LNCAP (cell line): ENCODE measurements at regions not wholly inside any gene's neighbourhood (a gene's known extent, or its start where the extent isn't known, plus 50 kb on each side); places are given as distances from the start of the nearest gene placed in this dataset.

Experiments
- TF ChIP-seq, protein P1 (sequence below): fragments of 450-650 bp; IDR thresholded peaks from 2 replicates; pipeline ENCODE4 v1.5.1; 2017; ENCODE audit warnings: mild to moderate bottlenecking

DNA sequence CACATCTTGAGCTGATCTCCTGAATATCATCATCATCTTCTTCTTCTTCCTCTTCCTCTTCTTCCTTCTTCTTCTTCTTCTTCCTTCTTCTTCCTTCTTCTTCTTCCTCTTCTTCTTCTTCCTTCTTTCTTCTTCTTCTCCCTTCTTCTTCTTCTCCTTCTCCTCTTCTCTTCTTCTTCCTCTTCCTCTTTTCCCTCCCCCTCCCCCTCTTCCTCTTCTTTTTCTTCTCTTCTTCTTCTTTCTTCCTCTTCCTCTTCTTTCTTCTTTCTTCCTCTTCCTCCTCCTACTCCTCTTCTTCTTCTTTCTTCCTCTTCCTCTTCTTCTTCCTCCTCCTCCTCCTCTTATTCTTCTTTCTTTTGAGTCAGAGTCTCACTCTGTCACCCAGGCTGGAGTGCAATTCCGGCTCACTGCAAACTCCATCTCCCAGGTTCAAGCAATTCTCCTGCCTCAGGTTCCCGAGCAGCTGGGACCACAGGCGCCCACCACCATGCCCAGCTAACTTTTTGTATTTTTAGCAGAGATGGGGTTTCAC is 197.9 kb upstream of the NANOGP8 start:
- TF ChIP-seq, protein P1, sequence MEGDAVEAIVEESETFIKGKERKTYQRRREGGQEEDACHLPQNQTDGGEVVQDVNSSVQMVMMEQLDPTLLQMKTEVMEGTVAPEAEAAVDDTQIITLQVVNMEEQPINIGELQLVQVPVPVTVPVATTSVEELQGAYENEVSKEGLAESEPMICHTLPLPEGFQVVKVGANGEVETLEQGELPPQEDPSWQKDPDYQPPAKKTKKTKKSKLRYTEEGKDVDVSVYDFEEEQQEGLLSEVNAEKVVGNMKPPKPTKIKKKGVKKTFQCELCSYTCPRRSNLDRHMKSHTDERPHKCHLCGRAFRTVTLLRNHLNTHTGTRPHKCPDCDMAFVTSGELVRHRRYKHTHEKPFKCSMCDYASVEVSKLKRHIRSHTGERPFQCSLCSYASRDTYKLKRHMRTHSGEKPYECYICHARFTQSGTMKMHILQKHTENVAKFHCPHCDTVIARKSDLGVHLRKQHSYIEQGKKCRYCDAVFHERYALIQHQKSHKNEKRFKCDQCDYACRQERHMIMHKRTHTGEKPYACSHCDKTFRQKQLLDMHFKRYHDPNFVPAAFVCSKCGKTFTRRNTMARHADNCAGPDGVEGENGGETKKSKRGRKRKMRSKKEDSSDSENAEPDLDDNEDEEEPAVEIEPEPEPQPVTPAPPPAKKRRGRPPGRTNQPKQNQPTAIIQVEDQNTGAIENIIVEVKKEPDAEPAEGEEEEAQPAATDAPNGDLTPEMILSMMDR: no peak

DNA sequence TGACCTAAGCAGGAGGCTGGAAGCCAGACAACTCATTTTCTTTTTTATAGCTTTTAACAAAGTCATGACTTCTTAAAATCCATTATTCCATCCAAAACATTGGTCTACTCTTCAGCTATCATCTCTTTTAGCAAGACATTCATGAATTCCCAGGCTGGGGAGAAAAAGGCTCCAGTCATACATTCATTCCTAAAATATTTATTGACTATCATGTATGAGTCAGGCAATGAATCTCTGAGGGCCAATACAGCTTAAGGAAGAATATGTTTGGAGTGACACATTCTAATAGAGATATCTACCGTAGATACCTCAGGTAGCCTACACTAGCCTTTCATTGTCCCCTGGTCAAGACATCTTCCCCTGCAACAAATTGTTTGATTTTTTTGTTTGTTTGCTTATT is 196.4 kb upstream of the NANOGP8 start:
- TF ChIP-seq, protein P1: no peak

DNA sequence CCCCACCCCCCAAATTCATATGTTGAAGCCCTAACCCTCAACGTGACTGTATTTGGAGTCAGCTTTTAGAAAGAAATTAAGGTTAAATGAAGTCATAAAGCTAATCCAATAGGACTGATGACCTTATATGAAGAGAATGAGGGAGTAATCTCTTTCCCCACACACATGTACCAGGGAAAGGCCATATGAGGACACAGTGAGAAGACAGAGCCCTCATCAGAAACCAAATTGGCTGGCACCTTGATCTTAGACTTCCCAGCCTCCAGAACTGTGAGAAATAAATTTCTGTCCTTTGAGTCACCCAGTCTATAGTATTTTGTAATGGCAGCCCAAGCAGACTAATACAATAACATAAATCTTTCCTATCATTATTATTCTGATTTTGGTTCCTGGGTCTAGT is 194.7 kb upstream of the NANOGP8 start:
- TF ChIP-seq, protein P1: no peak

DNA sequence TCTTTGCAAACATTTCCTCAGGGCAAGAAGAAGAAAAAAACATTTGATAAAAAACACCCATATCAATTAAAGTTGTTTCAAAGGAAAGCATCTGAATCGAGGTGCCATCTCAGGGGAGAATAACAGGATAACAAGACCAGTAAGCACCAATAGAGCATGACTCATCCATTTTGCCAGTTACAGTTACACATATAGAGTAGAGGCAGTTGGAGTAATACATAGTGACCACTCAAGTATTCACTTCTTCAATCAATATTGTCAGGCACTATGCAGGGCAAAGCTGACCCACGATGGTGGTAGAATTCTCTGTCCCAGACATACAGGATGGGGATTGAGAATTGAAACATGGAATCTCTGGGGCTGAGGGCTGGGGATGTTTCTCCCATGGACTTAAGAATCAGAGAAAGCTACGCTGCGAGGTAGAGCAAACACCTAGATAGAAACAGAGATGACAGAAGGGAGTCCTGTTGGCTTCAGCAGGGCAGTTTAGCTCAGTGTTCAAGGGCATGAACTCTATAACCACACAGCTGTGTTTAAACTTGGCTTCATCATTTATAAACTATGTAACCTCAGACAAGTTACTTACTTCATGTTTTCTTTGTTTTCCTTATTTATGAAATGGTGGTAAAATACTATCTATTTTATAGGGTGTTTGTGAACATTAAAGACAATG is 186.4 kb upstream of the NANOGP8 start:
- TF ChIP-seq, protein P1: no peak

DNA sequence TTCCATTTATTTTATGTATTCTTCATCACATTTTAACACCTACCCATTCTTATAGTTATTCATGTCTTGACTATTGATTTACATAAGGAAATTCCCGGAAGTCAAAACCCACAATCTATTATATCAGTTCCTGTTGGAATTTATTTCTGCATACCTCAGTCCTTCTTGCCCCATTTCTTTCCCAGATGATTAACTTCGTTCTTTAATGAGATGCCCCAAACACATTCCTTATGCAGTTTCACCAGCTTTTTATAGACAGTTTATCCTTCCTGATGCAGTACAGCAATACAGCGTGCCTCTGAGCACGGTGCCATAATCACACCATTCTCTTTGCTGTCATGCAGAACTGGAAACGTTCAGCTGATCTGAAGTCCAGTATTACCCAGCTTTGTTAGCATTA is 175.8 kb upstream of the NANOGP8 start:
- TF ChIP-seq, protein P1: no peak

DNA sequence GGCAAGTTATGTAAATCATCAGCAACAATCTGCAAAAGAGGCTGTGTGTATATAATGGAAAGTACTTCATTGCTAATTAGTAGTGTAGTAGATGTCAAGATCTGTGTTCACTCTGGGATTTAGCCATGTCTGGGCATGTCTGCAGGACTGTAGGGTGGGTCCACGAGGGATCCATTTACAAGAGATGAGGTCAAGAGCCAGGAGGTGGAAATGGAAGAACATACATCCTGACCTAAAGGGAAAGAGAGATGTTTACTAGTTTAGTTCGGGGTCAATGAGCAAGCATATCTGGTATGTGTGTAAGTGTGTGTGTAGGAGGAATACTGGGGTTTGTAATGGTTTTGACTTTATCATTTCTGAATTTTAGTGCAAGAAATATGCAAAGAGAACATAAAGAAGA is 171.5 kb upstream of the NANOGP8 start:
- TF ChIP-seq, protein P1: no peak

DNA sequence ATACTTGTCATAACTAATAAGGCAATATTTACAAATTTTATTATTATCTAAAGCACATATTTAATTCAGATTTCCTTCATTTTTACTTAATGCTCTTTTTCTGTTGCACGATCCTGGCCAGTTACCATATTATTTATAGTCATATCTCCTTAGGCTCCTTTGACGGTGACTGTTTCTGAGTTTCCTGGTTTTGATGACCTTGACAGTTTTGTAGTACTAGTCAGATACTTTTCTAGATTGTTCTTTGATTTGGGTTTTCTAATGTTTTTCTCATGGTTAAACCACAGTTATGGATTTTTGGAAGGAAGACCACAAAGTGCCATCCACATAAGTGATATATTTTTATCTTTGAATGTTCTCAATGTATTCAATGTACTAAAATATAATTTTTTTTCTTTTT is 171.0 kb upstream of the NANOGP8 start:
- TF ChIP-seq, protein P1: no peak

DNA sequence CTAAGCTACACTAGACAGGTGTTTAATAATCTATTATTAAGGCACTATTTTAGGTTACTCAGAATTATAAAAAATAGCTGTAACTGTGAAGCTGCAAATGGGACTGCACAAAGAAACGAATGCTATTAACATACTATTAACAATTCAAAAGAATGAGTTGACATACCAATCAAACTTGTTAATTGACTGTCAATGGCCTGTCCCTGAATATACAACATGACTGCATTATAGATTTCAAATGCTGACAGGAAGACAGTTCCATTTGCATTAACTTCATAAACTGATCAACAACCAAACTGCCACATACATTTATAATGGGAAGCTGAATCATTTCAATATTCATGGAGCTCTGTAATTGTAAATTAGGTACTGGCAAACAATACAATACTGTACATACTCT is 169.0 kb upstream of the NANOGP8 start:
- TF ChIP-seq, protein P1: no peak
